AG09309 (cell line): ENCODE measurements at regions not wholly inside any gene's neighbourhood (a gene's known extent, or its start where the extent isn't known, plus 50 kb on each side); places are given as distances from the start of the nearest gene placed in this dataset.

Source experiments
- DNase-seq: peaks from one replicate; pipeline ENCODE4 v3.0.0-alpha.2; 2010; ENCODE audit warnings: low read depth
- H3K4me3 ChIP-seq: 2 replicates; pipeline ENCODE4 v1.5.1; 2011; ENCODE audit warnings: mild to moderate bottlenecking, low read depth, low read length, moderate library complexity; ENCODE audit not compliant: control insufficient read depth
- TF ChIP-seq, protein P1 (sequence below): IDR thresholded peaks from 2 replicates; pipeline ENCODE4 v1.5.1; 2011; ENCODE audit warnings: mild to moderate bottlenecking, low read depth, low read length, inconsistent platforms; ENCODE audit not compliant: insufficient read depth, control insufficient read depth; ENCODE audit errors: missing control alignments

DNA sequence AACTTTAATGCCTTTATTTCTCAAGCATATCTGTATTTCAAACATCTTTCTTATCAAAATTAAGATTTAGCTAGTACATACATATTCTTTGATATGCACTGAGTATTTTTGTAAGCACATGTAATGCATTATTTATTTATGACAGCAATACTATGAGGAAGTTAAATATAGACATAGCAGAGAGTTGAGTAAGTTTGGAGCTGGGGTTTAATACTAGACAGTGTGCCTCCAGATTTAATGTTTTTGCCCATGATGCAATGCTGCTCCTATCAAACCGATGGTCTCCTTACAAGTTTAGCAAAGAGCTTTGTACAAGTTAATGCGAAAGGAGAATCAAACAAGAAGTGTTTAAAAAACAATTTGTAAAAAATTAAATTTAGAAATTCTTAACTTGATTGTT, 826.6 kb upstream of the MGAT4C start:
- no peak overlapping the region for H3K4me3 ChIP-seq
- DNase-seq, result no peak
- TF ChIP-seq, protein P1, sequence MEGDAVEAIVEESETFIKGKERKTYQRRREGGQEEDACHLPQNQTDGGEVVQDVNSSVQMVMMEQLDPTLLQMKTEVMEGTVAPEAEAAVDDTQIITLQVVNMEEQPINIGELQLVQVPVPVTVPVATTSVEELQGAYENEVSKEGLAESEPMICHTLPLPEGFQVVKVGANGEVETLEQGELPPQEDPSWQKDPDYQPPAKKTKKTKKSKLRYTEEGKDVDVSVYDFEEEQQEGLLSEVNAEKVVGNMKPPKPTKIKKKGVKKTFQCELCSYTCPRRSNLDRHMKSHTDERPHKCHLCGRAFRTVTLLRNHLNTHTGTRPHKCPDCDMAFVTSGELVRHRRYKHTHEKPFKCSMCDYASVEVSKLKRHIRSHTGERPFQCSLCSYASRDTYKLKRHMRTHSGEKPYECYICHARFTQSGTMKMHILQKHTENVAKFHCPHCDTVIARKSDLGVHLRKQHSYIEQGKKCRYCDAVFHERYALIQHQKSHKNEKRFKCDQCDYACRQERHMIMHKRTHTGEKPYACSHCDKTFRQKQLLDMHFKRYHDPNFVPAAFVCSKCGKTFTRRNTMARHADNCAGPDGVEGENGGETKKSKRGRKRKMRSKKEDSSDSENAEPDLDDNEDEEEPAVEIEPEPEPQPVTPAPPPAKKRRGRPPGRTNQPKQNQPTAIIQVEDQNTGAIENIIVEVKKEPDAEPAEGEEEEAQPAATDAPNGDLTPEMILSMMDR, result no peak

- DNase-seq, result peak; percentile 1
- H3K4me3 ChIP-seq, result no peak overlapping the region
- TF ChIP-seq, protein P1, result no peak
Observed at GRCh38 chr12:87074781-87075180, 818.6 kb upstream of the MGAT4C start.

DNA sequence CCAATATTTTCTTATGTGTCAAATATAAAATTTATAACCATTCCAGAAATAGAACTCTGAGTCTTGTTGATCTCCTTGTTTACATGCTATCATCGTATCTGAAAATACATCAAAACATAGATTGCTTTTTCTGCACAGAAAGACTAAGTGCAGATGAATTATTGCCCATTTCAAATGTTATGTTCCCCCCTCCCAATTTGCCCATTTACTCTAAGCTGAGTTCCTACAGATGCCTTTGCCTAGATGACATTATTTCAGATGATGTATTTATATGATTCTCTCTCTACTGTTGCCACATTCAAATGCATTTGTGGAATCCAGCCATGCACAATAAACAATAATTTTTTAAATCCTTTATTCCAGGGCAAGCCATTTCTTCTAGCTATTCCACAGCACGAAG, 810.1 kb upstream of the MGAT4C start:
- DNase-seq, result no peak
- TF ChIP-seq, protein P1, result no peak
- no peak overlapping the region for H3K4me3 ChIP-seq

DNA sequence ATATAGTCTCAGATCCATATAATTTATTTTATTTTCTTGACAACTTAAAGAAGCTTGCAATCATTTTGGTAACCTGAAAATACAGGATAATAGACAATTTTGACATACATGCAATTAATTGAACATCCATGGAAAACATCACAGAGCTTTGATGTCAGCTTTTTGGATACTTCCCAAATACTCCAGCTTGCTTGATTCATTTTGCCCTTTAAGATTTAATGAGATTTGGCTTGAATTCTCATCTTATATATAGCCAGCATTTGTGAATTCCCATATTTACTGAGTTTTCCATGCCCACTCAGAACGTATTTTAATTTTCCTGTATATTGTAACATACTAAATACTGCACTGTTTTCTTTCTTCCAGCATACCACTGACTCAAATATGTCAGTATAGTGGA, 803.0 kb upstream of the MGAT4C start:
- no peak overlapping the region for H3K4me3 ChIP-seq
- TF ChIP-seq, protein P1, result no peak
- DNase-seq, result no peak

DNA sequence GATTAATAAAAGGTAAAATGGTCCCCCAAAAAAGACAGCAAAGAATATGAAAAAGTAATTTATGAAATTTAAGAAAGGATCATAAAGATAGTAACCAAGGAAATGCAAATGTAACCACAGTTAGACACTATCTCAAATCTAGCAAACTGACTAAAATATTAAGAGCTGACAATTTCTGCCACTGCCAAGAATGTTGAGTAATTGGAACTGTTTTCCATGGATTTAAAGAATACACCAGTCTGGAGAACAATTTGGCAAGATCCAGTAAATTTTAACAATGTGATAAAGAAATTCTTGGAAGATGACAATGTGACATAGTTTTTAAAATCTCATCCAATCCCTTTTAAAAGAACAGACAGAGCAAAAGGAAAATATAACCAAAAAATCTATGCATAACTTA, 798.0 kb upstream of the MGAT4C start:
- DNase-seq, result no peak
- no peak overlapping the region for H3K4me3 ChIP-seq
- TF ChIP-seq, protein P1, result no peak

DNA sequence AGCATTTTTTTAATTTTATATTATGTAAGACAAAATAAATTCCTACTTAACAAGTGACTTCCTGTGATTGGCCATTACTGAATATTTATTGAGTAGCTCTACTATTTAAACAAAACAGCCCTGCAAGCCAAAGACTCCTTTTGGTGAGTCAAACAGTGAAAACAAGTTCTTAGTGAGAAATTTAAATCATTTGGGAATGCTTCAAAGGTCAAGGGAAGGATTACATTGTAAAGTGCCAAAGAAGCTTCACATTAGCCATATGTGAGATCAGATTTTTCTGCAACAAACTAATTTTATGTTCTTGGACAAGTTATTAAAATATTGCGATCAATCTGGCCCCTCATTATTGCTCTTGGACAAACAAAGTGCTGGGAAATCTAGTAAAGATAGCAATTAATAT, 795.4 kb upstream of the MGAT4C start:
- no peak for DNase-seq
- no peak overlapping the region for H3K4me3 ChIP-seq
- TF ChIP-seq, protein P1, result no peak

- H3K4me3 ChIP-seq, result no peak overlapping the region
- no peak for DNase-seq
- TF ChIP-seq, protein P1, result no peak
Observed at GRCh38 chr12:87047691-87048090, 791.5 kb upstream of the MGAT4C start.
